ENCODE measurements at regions not wholly inside any gene's neighbourhood (a gene's known extent, or its start where the extent isn't known, plus 50 kb on each side); places are given as distances from the start of the nearest gene placed in this dataset.

- Mint-ChIP-seq H3K27me3 (no peaks in the 10 kb centered on the region), H3K4me1 (no peaks in the 10 kb centered on the region), H3K4me3 (no peak overlapping the region), H3K9me3 (no peaks in the 10 kb centered on the region), H3K27ac (no peak overlapping the region), H3K36me3 (ENCODE audit: low read depth) (no peaks in the 10 kb centered on the region)
- no peak for DNase-seq
- POLR2A ChIA-PET, result no interaction called here
- CTCF ChIA-PET, result no interaction called here
Measured at GRCh38 chr4:133476063-133476462, 327.0 kb downstream of the PCDH10 start.

GRCh38 chr4:133474501-133474900 is 325.4 kb downstream of the PCDH10 start:
- H3K27ac Mint-ChIP-seq, result no peak overlapping the region
- CTCF ChIA-PET, result no interaction called here
- DNase-seq, result no peak
- H3K4me3 Mint-ChIP-seq, result no peak overlapping the region
- POLR2A ChIA-PET, result no interaction called here
- H3K36me3 Mint-ChIP-seq (ENCODE audit: low read depth), result no peaks in the 10 kb centered on the region
- H3K4me1 Mint-ChIP-seq, result no peaks in the 10 kb centered on the region
- no peaks in the 10 kb centered on the region for H3K9me3 Mint-ChIP-seq
- H3K27me3 Mint-ChIP-seq, result no peaks in the 10 kb centered on the region

- no peaks in the 10 kb centered on the region for H3K27me3 Mint-ChIP-seq
- POLR2A ChIA-PET, result no interaction called here
- H3K4me3 Mint-ChIP-seq, result no peak overlapping the region
- H3K27ac Mint-ChIP-seq, result no peak overlapping the region
- CTCF ChIA-PET, result no interaction called here
- no peaks in the 10 kb centered on the region for H3K4me1 Mint-ChIP-seq
- no peaks in the 10 kb centered on the region for H3K36me3 Mint-ChIP-seq (ENCODE audit: low read depth)
- no peak for DNase-seq
- no peaks in the 10 kb centered on the region for H3K9me3 Mint-ChIP-seq
Measured at GRCh38 chr4:133472244-133472643, 323.1 kb downstream of the PCDH10 start.

GRCh38 chr4:133467290-133467947 is 318.3 kb downstream of the PCDH10 start:
- Mint-ChIP-seq H3K4me3 (no peak overlapping the region), H3K27me3 (no peaks in the 10 kb centered on the region)
- CTCF ChIA-PET, result no interaction called here

GRCh38 chr4:133465022-133465421 is 315.9 kb downstream of the PCDH10 start:
- Mint-ChIP-seq H3K4me1 (no peaks in the 10 kb centered on the region), H3K27me3 (no peaks in the 10 kb centered on the region), H3K4me3 (no peak overlapping the region), H3K9me3 (peaks cover 3% of the 10 kb centered on the region), H3K27ac (no peak overlapping the region), H3K36me3 (ENCODE audit: low read depth) (no peaks in the 10 kb centered on the region)
- ChIA-PET POLR2A (no interaction called here), CTCF (no interaction called here)
- DNase-seq, result no peak

More at GRCh38 chr4:133467290-133467947, 318.3 kb downstream of the PCDH10 start:
- Mint-ChIP-seq H3K36me3 (ENCODE audit: low read depth) (no peaks in the 10 kb centered on the region), H3K4me1 (no peaks in the 10 kb centered on the region), H3K27ac (no peak overlapping the region), H3K9me3 (peaks cover 3% of the 10 kb centered on the region)
- no peak for DNase-seq
- POLR2A ChIA-PET, result no interaction called here

GRCh38 chr4:133464311-133464710 is 315.2 kb downstream of the PCDH10 start:
- Mint-ChIP-seq H3K4me1 (no peaks in the 10 kb centered on the region), H3K9me3 (peaks cover 3% of the 10 kb centered on the region), H3K27me3 (no peaks in the 10 kb centered on the region), H3K4me3 (no peak overlapping the region), H3K36me3 (ENCODE audit: low read depth) (no peaks in the 10 kb centered on the region), H3K27ac (no peak overlapping the region)
- POLR2A ChIA-PET, result no interaction called here
- CTCF ChIA-PET, result no interaction called here
- DNase-seq, result no peak

GRCh38 chr4:133452678-133453077 is 303.6 kb downstream of the PCDH10 start:
- H3K27ac Mint-ChIP-seq, result no peak overlapping the region
- H3K36me3 Mint-ChIP-seq (ENCODE audit: low read depth), result no peaks in the 10 kb centered on the region
- no peak overlapping the region for H3K4me3 Mint-ChIP-seq
- CTCF ChIA-PET, result no interaction called here
- DNase-seq, result no peak
- POLR2A ChIA-PET, result no interaction called here
- H3K4me1 Mint-ChIP-seq, result no peaks in the 10 kb centered on the region
- H3K27me3 Mint-ChIP-seq, result no peaks in the 10 kb centered on the region
- H3K9me3 Mint-ChIP-seq, result no peaks in the 10 kb centered on the region

GRCh38 chr4:133450813-133451212 is 301.7 kb downstream of the PCDH10 start:
- ChIA-PET CTCF (no interaction called here), POLR2A (no interaction called here)
- no peak overlapping the region for H3K4me3 Mint-ChIP-seq
- no peaks in the 10 kb centered on the region for H3K36me3 Mint-ChIP-seq (ENCODE audit: low read depth)
- H3K9me3 Mint-ChIP-seq, result no peaks in the 10 kb centered on the region
- no peaks in the 10 kb centered on the region for H3K4me1 Mint-ChIP-seq
- DNase-seq, result no peak
- no peaks in the 10 kb centered on the region for H3K27me3 Mint-ChIP-seq
- no peak overlapping the region for H3K27ac Mint-ChIP-seq

- no peaks in the 10 kb centered on the region for H3K4me1 Mint-ChIP-seq
- no peak overlapping the region for H3K27ac Mint-ChIP-seq
- H3K4me3 Mint-ChIP-seq, result no peak overlapping the region
- DNase-seq, result no peak
- CTCF ChIA-PET, result no interaction called here
- POLR2A ChIA-PET, result no interaction called here
- H3K36me3 Mint-ChIP-seq (ENCODE audit: low read depth), result no peaks in the 10 kb centered on the region
- H3K27me3 Mint-ChIP-seq, result no peaks in the 10 kb centered on the region
- peaks cover 5% of the 10 kb centered on the region for H3K9me3 Mint-ChIP-seq
Measured at GRCh38 chr4:133440404-133440803, 291.3 kb downstream of the PCDH10 start.

- DNase-seq, result no peak
- Mint-ChIP-seq H3K27me3 (no peaks in the 10 kb centered on the region), H3K9me3 (peaks cover 5% of the 10 kb centered on the region), H3K4me1 (no peaks in the 10 kb centered on the region), H3K36me3 (ENCODE audit: low read depth) (no peaks in the 10 kb centered on the region), H3K4me3 (no peak overlapping the region), H3K27ac (no peak overlapping the region)
- ChIA-PET CTCF (no interaction called here), POLR2A (no interaction called here)
Measured at GRCh38 chr4:133439830-133440229, 290.7 kb downstream of the PCDH10 start.

GRCh38 chr4:133424605-133425004 is 275.5 kb downstream of the PCDH10 start:
- Mint-ChIP-seq H3K4me3 (no peak overlapping the region), H3K4me1 (no peaks in the 10 kb centered on the region), H3K9me3 (peaks cover 2% of the 10 kb centered on the region), H3K27me3 (no peaks in the 10 kb centered on the region), H3K36me3 (ENCODE audit: low read depth) (no peaks in the 10 kb centered on the region), H3K27ac (no peak overlapping the region)
- ChIA-PET POLR2A (no interaction called here), CTCF (no interaction called here)
- no peak for DNase-seq

- Mint-ChIP-seq H3K9me3 (peaks cover 8% of the 10 kb centered on the region), H3K36me3 (ENCODE audit: low read depth) (no peaks in the 10 kb centered on the region), H3K27ac (no peak overlapping the region), H3K27me3 (no peaks in the 10 kb centered on the region), H3K4me3 (no peak overlapping the region), H3K4me1 (no peaks in the 10 kb centered on the region)
- POLR2A ChIA-PET, result no interaction called here
- CTCF ChIA-PET, result no interaction called here
- DNase-seq, result no peak
Measured at GRCh38 chr4:133403913-133404312, 254.8 kb downstream of the PCDH10 start.

GRCh38 chr4:133402616-133403015 is 253.5 kb downstream of the PCDH10 start:
- H3K27me3 Mint-ChIP-seq, result no peaks in the 10 kb centered on the region
- peaks cover 8% of the 10 kb centered on the region for H3K9me3 Mint-ChIP-seq
- CTCF ChIA-PET, result no interaction called here
- POLR2A ChIA-PET, result no interaction called here
- no peaks in the 10 kb centered on the region for H3K36me3 Mint-ChIP-seq (ENCODE audit: low read depth)
- no peak for DNase-seq
- H3K4me1 Mint-ChIP-seq, result no peaks in the 10 kb centered on the region
- H3K27ac Mint-ChIP-seq, result no peak overlapping the region
- no peak overlapping the region for H3K4me3 Mint-ChIP-seq

GRCh38 chr4:133394971-133395627 is 246.0 kb downstream of the PCDH10 start:
- CTCF ChIA-PET, result no interaction called here
- Mint-ChIP-seq H3K27ac (no peak overlapping the region), H3K9me3 (peaks cover 3% of the 10 kb centered on the region), H3K27me3 (no peaks in the 10 kb centered on the region), H3K36me3 (ENCODE audit: low read depth) (no peaks in the 10 kb centered on the region), H3K4me3 (no peak overlapping the region), H3K4me1 (no peaks in the 10 kb centered on the region)
- no peak for DNase-seq
- POLR2A ChIA-PET, result no interaction called here

Data from activated CD4-positive, alpha-beta memory T cell treated with anti-CD3 and anti-CD28 coated beads, Interleukin-2, amount 10 ng/mL, durations not matched to agents 7 days and 5 days (primary cell).